ENCODE measurements at regions not wholly inside any gene's neighbourhood (a gene's known extent, or its start where the extent isn't known, plus 50 kb on each side); places are given as distances from the start of the nearest gene placed in this dataset.

DNA sequence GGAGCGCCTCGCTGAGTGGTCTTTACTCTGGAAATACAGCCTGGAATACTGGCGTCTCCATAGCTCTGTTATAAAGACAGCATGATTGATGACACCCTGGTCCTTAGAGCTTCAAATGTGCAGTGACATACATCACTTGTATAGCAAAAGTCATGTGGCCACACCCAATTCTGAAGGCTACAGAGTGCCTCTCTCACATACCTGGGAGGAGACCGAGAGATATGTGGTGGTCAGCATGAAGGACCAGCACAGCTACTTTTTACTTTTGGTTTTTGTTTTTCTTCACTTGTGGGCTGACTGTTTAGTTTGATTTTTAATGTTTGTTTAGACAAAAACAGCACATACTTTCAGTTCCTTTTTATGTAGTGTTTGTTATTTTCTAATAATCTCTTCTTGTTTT is 938.5 kb upstream of the SOX11 start:
- TF ChIP-seq, protein P1, sequence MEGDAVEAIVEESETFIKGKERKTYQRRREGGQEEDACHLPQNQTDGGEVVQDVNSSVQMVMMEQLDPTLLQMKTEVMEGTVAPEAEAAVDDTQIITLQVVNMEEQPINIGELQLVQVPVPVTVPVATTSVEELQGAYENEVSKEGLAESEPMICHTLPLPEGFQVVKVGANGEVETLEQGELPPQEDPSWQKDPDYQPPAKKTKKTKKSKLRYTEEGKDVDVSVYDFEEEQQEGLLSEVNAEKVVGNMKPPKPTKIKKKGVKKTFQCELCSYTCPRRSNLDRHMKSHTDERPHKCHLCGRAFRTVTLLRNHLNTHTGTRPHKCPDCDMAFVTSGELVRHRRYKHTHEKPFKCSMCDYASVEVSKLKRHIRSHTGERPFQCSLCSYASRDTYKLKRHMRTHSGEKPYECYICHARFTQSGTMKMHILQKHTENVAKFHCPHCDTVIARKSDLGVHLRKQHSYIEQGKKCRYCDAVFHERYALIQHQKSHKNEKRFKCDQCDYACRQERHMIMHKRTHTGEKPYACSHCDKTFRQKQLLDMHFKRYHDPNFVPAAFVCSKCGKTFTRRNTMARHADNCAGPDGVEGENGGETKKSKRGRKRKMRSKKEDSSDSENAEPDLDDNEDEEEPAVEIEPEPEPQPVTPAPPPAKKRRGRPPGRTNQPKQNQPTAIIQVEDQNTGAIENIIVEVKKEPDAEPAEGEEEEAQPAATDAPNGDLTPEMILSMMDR (IDR thresholded peaks at IDR 0.05; ENCODE audit: low read depth, low read length), result no peak
- TF ChIP-seq EZH2phosphoT487 (IDR thresholded peaks at IDR 0.05; ENCODE audit: low read depth), result no peak

All from OCI-LY3 (cell line).